ENCODE measurements at regions not wholly inside any gene's neighbourhood (a gene's known extent, or its start where the extent isn't known, plus 50 kb on each side); places are given as distances from the start of the nearest gene placed in this dataset.
"Not testable (repeated sequence)": the region's sequence is repeated elsewhere in the genome, so short reads cannot be mapped to it uniquely, and the experiment has no call there.

DNA sequence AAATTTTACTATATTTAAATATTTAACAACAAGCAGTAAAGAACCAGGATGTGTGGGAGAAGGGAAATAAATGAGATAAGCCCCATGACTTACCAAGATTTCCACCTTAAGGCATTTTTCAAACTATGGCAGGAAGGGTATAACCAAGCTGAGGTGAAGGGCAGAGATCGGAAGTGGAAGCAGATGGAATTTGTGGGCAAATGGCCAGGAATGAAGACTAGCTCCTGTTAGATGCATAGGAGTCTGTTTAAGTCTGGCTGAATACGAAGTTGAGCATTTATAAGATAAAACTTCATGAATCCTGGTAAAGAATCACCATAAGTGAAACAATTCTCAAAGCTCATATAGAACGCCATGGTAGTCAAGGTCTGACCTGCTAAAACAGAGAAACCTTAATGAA, 163.5 kb downstream of the DIO2 start:
- TF ChIP-seq ZNF274 (IDR thresholded peaks at IDR 0.05; ENCODE audit: low read depth, low read length) (no peak), YY1 (IDR thresholded peaks at IDR 0.05; ENCODE audit: insufficient read depth, insufficient read length) (no peak), SUZ12 (IDR thresholded peaks at IDR 0.05; ENCODE audit: extremely low read depth, insufficient read depth, insufficient read length) (no peak)
- Histone ChIP-seq H3K9me3 (ENCODE audit: insufficient read depth, low read length) (no peaks in the 10 kb centered on the region), H3K4me3 (ENCODE audit: insufficient read length, low read depth) (no peak overlapping the region), H3K9ac (ENCODE audit: insufficient read length, low read depth) (no peak overlapping the region), H3K27me3 (ENCODE audit: insufficient read depth, insufficient read length) (no peaks in the 10 kb centered on the region), H3K4me1 (ENCODE audit: insufficient read depth, insufficient read length) (no peaks in the 10 kb centered on the region), H3K36me3 (ENCODE audit: insufficient read depth, insufficient read length, low read length) (no peaks in the 10 kb centered on the region)
- no peak for DNase-seq (ENCODE audit: low read depth, low spot score)

DNA sequence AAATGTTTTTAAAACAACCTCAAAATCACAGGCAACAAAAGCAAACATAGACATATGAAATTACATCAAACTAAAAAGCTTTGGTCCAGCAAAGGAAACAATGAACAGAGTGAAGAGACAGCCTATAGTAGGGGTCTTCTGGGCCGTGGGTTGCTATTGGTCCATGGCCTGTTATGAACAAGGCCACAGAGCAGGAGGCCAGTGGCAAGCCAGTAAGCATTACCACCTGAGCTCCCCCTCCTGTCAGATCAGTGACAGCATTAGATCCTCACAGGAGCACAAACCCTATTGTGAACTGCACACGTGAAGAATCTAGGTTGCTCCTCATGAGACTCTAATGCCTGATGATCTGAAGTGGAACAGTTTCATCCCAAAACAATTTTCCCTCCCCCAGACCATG, 174.0 kb downstream of the DIO2 start:
- Histone ChIP-seq H3K27me3 (ENCODE audit: insufficient read depth, insufficient read length) (no peaks in the 10 kb centered on the region), H3K9ac (ENCODE audit: insufficient read length, low read depth) (no peak overlapping the region), H3K4me1 (ENCODE audit: insufficient read depth, insufficient read length) (no peaks in the 10 kb centered on the region), H3K36me3 (ENCODE audit: insufficient read depth, insufficient read length, low read length) (no peaks in the 10 kb centered on the region), H3K4me3 (ENCODE audit: insufficient read length, low read depth) (no peak overlapping the region), H3K9me3 (ENCODE audit: insufficient read depth, low read length) (no peaks in the 10 kb centered on the region)
- no peak for DNase-seq (ENCODE audit: low read depth, low spot score)
- no peak for TF ChIP-seq ZNF274 (IDR thresholded peaks at IDR 0.05; ENCODE audit: low read depth, low read length)
- TF ChIP-seq SUZ12 (IDR thresholded peaks at IDR 0.05; ENCODE audit: extremely low read depth, insufficient read depth, insufficient read length), result no peak
- TF ChIP-seq YY1 (IDR thresholded peaks at IDR 0.05; ENCODE audit: insufficient read depth, insufficient read length), result no peak

DNA sequence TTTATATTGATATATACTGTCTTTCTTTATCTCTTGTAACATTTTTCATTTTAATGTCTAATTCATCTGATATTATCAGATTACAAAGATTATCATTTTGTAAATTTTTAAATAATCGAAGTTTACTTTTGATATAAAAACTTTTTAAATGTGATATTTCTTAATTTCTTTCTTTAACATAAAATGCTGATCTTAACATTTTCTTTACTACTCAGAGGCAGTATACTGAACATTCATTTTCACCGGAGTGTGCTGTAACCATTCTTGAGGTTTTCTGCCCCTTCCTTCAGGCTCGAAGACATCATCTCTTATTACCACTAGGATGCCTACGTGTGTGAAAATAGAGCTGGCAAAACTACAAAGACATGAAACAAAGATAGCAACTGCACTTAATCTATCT, 186.9 kb downstream of the DIO2 start:
- Histone ChIP-seq H3K4me1 (ENCODE audit: insufficient read depth, insufficient read length) (no peaks in the 10 kb centered on the region), H3K36me3 (ENCODE audit: insufficient read depth, insufficient read length, low read length) (no peaks in the 10 kb centered on the region), H3K9me3 (ENCODE audit: insufficient read depth, low read length) (no peaks in the 10 kb centered on the region), H3K27me3 (ENCODE audit: insufficient read depth, insufficient read length) (no peaks in the 10 kb centered on the region), H3K9ac (ENCODE audit: insufficient read length, low read depth) (no peak overlapping the region), H3K4me3 (ENCODE audit: insufficient read length, low read depth) (no peak overlapping the region)
- DNase-seq (ENCODE audit: low read depth, low spot score), result no peak
- no peak for TF ChIP-seq YY1 (IDR thresholded peaks at IDR 0.05; ENCODE audit: insufficient read depth, insufficient read length)
- TF ChIP-seq SUZ12 (IDR thresholded peaks at IDR 0.05; ENCODE audit: extremely low read depth, insufficient read depth, insufficient read length), result no peak

DNA sequence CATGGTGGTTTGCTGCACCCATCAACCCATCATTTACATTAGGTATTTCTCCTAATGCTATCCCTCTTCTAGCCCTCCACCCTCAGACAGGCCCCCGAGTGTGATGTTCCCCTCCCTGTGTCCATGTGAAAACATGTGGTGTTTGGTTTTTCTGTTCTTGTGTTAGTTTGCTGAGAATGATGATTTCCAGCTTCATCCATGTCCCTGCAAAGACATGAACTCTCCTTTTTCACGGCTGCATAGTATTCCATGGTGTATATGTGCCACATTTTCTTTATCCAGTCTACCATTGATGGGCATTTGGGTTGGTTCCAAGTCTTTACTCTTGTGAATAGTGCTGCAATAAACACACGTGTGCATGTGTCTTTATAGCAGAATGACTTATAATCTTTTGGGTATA, 192.8 kb downstream of the DIO2 start:
- H3K9ac ChIP-seq (ENCODE audit: insufficient read length, low read depth); H3K36me3 ChIP-seq (ENCODE audit: insufficient read depth, insufficient read length, low read length); H3K9me3 ChIP-seq (ENCODE audit: insufficient read depth, low read length); DNase-seq (ENCODE audit: low read depth, low spot score); H3K4me3 ChIP-seq (ENCODE audit: insufficient read length, low read depth); H3K27me3 ChIP-seq (ENCODE audit: insufficient read depth, insufficient read length); H3K4me1 ChIP-seq (ENCODE audit: insufficient read depth, insufficient read length): not testable (repeated sequence)

DNA sequence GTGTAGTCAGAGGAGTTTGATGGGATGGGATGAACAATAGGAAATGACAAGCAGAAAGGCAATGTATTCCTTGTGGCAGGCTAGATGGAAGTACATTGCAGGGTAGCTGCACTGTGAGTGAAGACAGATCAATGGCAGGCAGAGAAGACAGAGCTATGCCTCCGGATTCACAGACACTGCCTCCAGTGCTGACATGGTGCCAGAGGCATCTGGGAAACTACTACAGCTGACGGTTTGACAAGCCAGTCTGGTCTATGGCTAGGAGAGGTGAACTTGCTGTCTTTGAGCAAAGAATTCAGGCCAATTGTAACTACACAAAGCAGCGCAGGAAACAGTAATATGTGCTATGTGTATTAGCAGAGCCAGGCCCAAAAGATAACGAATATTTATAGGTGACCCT, 193.5 kb downstream of the DIO2 start:
- TF ChIP-seq ZNF274 (IDR thresholded peaks at IDR 0.05; ENCODE audit: low read depth, low read length) (no peak), SUZ12 (IDR thresholded peaks at IDR 0.05; ENCODE audit: extremely low read depth, insufficient read depth, insufficient read length) (no peak), YY1 (IDR thresholded peaks at IDR 0.05; ENCODE audit: insufficient read depth, insufficient read length) (no peak)
- Histone ChIP-seq H3K4me1 (ENCODE audit: insufficient read depth, insufficient read length) (no peaks in the 10 kb centered on the region), H3K9ac (ENCODE audit: insufficient read length, low read depth) (no peak overlapping the region), H3K27me3 (ENCODE audit: insufficient read depth, insufficient read length) (no peaks in the 10 kb centered on the region), H3K4me3 (ENCODE audit: insufficient read length, low read depth) (no peak overlapping the region), H3K36me3 (ENCODE audit: insufficient read depth, insufficient read length, low read length) (no peaks in the 10 kb centered on the region), H3K9me3 (ENCODE audit: insufficient read depth, low read length) (no peaks in the 10 kb centered on the region)
- no peak for DNase-seq (ENCODE audit: low read depth, low spot score)

DNA sequence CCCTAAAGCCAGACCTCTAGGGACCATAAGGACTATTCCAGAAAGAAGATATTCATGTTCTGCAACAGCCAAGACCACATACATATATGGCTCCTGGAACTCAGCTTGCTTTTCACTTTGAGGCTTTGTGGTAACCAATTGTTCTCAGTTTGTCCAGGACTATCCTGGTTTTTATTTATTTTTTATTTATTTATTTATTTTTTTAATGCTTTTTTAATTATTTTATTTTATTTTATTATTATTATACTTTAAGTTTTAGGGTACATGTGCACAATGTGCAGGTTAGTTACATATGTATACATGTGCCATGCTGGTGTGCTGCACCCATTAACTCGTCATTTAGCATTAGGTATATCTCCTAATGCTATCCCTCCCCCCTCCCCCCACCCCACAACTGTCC, 201.1 kb downstream of the DIO2 start:
- not testable (repeated sequence) for H3K9me3 ChIP-seq (ENCODE audit: insufficient read depth, low read length); H3K9ac ChIP-seq (ENCODE audit: insufficient read length, low read depth); H3K4me1 ChIP-seq (ENCODE audit: insufficient read depth, insufficient read length); H3K36me3 ChIP-seq (ENCODE audit: insufficient read depth, insufficient read length, low read length); H3K27me3 ChIP-seq (ENCODE audit: insufficient read depth, insufficient read length); DNase-seq (ENCODE audit: low read depth, low spot score); H3K4me3 ChIP-seq (ENCODE audit: insufficient read length, low read depth)

DNA sequence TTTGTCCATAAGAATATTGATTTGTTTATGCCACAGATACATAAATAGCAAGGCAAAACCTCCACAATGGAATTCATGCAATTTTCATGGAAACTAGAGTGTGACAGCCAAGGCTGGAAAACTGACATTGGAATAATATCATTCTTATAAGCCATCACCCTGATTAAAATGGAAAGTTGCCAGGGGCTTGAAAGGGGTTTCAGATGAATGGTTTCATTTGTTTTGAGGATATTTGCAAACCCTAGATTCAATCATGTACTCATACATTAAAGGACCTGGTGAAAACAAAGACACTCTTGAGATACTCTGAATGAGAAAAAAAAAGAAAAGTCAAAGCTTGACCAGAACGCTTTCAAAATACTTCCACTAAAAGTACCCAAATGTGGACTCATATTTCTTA, 205.7 kb downstream of the DIO2 start:
- no peaks in the 10 kb centered on the region for H3K4me1 ChIP-seq (ENCODE audit: insufficient read depth, insufficient read length)
- H3K9me3 ChIP-seq (ENCODE audit: insufficient read depth, low read length), result no peaks in the 10 kb centered on the region
- no peak overlapping the region for H3K4me3 ChIP-seq (ENCODE audit: insufficient read length, low read depth)
- no peak for DNase-seq (ENCODE audit: low read depth, low spot score)
- TF ChIP-seq ZNF274 (IDR thresholded peaks at IDR 0.05; ENCODE audit: low read depth, low read length) (no peak), YY1 (IDR thresholded peaks at IDR 0.05; ENCODE audit: insufficient read depth, insufficient read length) (no peak), SUZ12 (IDR thresholded peaks at IDR 0.05; ENCODE audit: extremely low read depth, insufficient read depth, insufficient read length) (no peak)
- no peak overlapping the region for H3K9ac ChIP-seq (ENCODE audit: insufficient read length, low read depth)
- H3K36me3 ChIP-seq (ENCODE audit: insufficient read depth, insufficient read length, low read length), result no peaks in the 10 kb centered on the region
- H3K27me3 ChIP-seq (ENCODE audit: insufficient read depth, insufficient read length), result no peaks in the 10 kb centered on the region

DNA sequence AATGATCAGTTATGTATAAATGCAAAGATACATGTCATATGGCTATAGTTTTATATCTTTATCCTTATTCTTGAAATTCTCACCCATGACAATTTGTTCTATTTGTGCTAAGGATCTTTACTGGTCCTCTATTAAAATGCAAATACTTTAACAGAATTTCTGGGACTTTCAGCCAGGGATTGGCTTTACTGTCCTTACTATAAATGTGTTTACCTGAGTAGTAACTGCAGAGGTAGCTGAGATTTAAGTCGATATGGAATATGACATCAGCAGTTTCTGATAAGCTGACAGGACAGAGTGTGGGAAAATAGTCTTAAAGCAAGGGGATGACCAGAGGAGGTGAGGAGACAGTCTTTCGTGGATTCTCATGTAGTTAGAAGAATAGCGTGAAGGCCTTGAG, 206.4 kb downstream of the DIO2 start:
- Histone ChIP-seq H3K4me1 (ENCODE audit: insufficient read depth, insufficient read length) (no peaks in the 10 kb centered on the region), H3K36me3 (ENCODE audit: insufficient read depth, insufficient read length, low read length) (no peaks in the 10 kb centered on the region), H3K27me3 (ENCODE audit: insufficient read depth, insufficient read length) (no peaks in the 10 kb centered on the region), H3K9ac (ENCODE audit: insufficient read length, low read depth) (no peak overlapping the region), H3K4me3 (ENCODE audit: insufficient read length, low read depth) (no peak overlapping the region), H3K9me3 (ENCODE audit: insufficient read depth, low read length) (no peaks in the 10 kb centered on the region)
- DNase-seq (ENCODE audit: low read depth, low spot score), result no peak
- TF ChIP-seq SUZ12 (IDR thresholded peaks at IDR 0.05; ENCODE audit: extremely low read depth, insufficient read depth, insufficient read length) (no peak), ZNF274 (IDR thresholded peaks at IDR 0.05; ENCODE audit: low read depth, low read length) (no peak), YY1 (IDR thresholded peaks at IDR 0.05; ENCODE audit: insufficient read depth, insufficient read length) (no peak)
